GM12878 (cell line): ENCODE measurements at regions not wholly inside any gene's neighbourhood (a gene's known extent, or its start where the extent isn't known, plus 50 kb on each side); places are given as distances from the start of the nearest gene placed in this dataset.

ENCODE experiments used
- ATAC-seq: fragments of 200-7000 bp; cut with Tn5 transposase; 3 replicates; pipeline ENCODE4 v1.9.1; 2020; ENCODE audit warnings: mild to moderate bottlenecking, moderate library complexity
- BruUV-seq: library from RNA; stranded (reverse); fragments of 400-500 nt; replicated peaks from 2 replicates; lab custom pipeline; 2021; lab: Mats Ljungman, UMichigan
- CTCF ChIA-PET: fragments of 300-600 bp; sonication (Branson Sonifier 250); formaldehyde crosslinking; extraction: SDS; loops from one replicate; lab custom pipeline; 2021; ENCODE audit warnings: inconsistent platforms; lab: Yijun Ruan, JAX
- POLR2A ChIA-PET: fragments of 350-600 bp; formaldehyde crosslinking; extraction: SDS; loops from one replicate; lab custom pipeline; 2021; ENCODE audit warnings: inconsistent platforms; lab: Charles Lee
- RAD21 ChIA-PET: fragments of 300-600 bp; sonication (Branson Sonifier 250); formaldehyde crosslinking; loops from one replicate; lab custom pipeline; 2023; ENCODE audit warnings: antibody characterized with exemption; ENCODE audit not compliant: unreplicated experiment; lab: Charles Lee
- SMC1A ChIA-PET: fragments of 300-600 bp; sonication (Branson Sonifier 250); formaldehyde crosslinking; loops from one replicate; lab custom pipeline; 2023; ENCODE audit not compliant: unreplicated experiment, uncharacterized antibody; lab: Charles Lee
- DNase-seq: peaks from one replicate; pipeline ENCODE4 v3.0.0-alpha.2; 2011; ENCODE audit warnings: low read depth, low spot score
- FAIRE-seq: peaks from 3 replicates; lab custom pipeline; 2011; peaks lifted over from hg19 to GRCh38; lab: Jason Lieb, UNC
- H2AFZ ChIP-seq: 2 replicates; pipeline ENCODE4 v1.6.0; 2011; ENCODE audit warnings: low read depth, low read length, control low read depth; ENCODE audit not compliant: control insufficient read depth
- H3K27ac ChIP-seq: 2 replicates; pipeline ENCODE4 v1.5.1; 2011; ENCODE audit warnings: control low read depth; ENCODE audit not compliant: control insufficient read depth, insufficient read depth
- H3K27me3 ChIP-seq, 2 experiments: replicated peaks in 1 of 2; 2 replicates each; pipeline versions ENCODE4 v1.6.0 to v1.6.1; 2011; ENCODE audit warnings: low read length in 1 of 2; ENCODE audit not compliant: control insufficient read depth in 2 of 2, insufficient read depth in 2 of 2
- H3K36me3 ChIP-seq, 2 experiments: 2 replicates each; pipeline ENCODE4 v1.5.1; 2011; ENCODE audit warnings: low read length in 1 of 2; ENCODE audit not compliant: control insufficient read depth in 2 of 2, insufficient read depth in 2 of 2
- H3K4me1 ChIP-seq: 2 replicates; pipeline ENCODE4 v1.6.1; 2011; ENCODE audit warnings: mild to moderate bottlenecking, low read length, moderate library complexity, mixed read lengths; ENCODE audit not compliant: control insufficient read depth, insufficient read depth
- H3K4me2 ChIP-seq: 2 replicates; pipeline ENCODE4 v1.6.0; 2011; ENCODE audit warnings: control low read depth; ENCODE audit not compliant: control insufficient read depth, insufficient read depth
- H3K4me3 ChIP-seq: fragments of 200-600 bp; sonication (generic); 2 replicates; pipeline ENCODE4 v1.5.1; 2016
- H3K79me2 ChIP-seq: 2 replicates; pipeline ENCODE4 v1.6.0; 2011; ENCODE audit warnings: low read length; ENCODE audit not compliant: control insufficient read depth, insufficient read depth
- H3K9ac ChIP-seq: 2 replicates; pipeline ENCODE4 v1.8.0; 2011; ENCODE audit warnings: low read length, control low read depth, mixed read lengths; ENCODE audit not compliant: control insufficient read depth, insufficient read depth
- H3K9me3 ChIP-seq: replicated peaks from 3 replicates; pipeline ENCODE4 v1.5.1; 2011; ENCODE audit warnings: mild to moderate bottlenecking, low read length; ENCODE audit not compliant: control insufficient read depth, insufficient read depth
- H4K20me1 ChIP-seq: 2 replicates; pipeline ENCODE4 v1.6.0; 2011; ENCODE audit not compliant: control insufficient read depth, insufficient read depth
- FOXK2 ChIP-seq: fragments of 450-650 bp; IDR thresholded peaks from 2 replicates; pipeline ENCODE4 v1.6.1; 2017; ENCODE audit warnings: mild to moderate bottlenecking, moderate library complexity
- HSF1 ChIP-seq: fragments of 150-350 bp; IDR thresholded peaks from 2 replicates; pipeline ENCODE4 v1.6.1; 2014; ENCODE audit warnings: mild to moderate bottlenecking, low read depth, low read length
- KDM1A ChIP-seq: fragments of 200-600 bp; sonication (generic); IDR thresholded peaks from 2 replicates; pipeline ENCODE4 v1.6.1; 2016; ENCODE audit warnings: borderline replicate concordance
- RB1 ChIP-seq: fragments of 450-650 bp; formaldehyde crosslinking; IDR thresholded peaks from 2 replicates; pipeline ENCODE4 v1.6.1; 2017; ENCODE audit warnings: mild to moderate bottlenecking, borderline replicate concordance
- SMARCA5 ChIP-seq: fragments of 450-650 bp; IDR thresholded peaks from 2 replicates; pipeline ENCODE4 v1.6.1; 2017; ENCODE audit warnings: mild to moderate bottlenecking
- TCF12 ChIP-seq: IDR thresholded peaks from 2 replicates; pipeline ENCODE4 v1.6.1; 2011; ENCODE audit warnings: low read depth, mild to moderate bottlenecking, low read length
- WGBS: methylation state at CpG from one replicate; pipeline ENCODE4 v1.1.6; 2016; ENCODE audit warnings: low lambda C conversion rate; ENCODE audit not compliant: insufficient replicate concordance, insufficient coverage; ENCODE audit errors: missing lambda C conversion rate; 5-methylcytosine and 5-hydroxymethylcytosine counted together
- in situ Hi-C: fragments of 300-500 bp; cut with MboI; formaldehyde crosslinking; loops from 9 replicates; pipeline ENCODE4 v1.14.3; 2018; ENCODE audit warnings: mixed read lengths
- intact Hi-C: fragments of 100-400 bp; cut with micrococcal nuclease; formaldehyde crosslinking; loops from one replicate; pipeline ENCODE4 v1.14.2; 2022; ENCODE audit not compliant: unreplicated experiment
- TF ChIP-seq, protein P1 (sequence below): fragments of 450-650 bp; formaldehyde crosslinking; IDR thresholded peaks from 2 replicates; pipeline ENCODE4 v1.5.0; 2022; ENCODE audit warnings: mild to moderate bottlenecking, missing genetic modification characterization

GRCh38 chr10:120188950-120189349 is 268.1 kb upstream of the PLPP4 start:
- ChIA-PET CTCF (no interaction called here), POLR2A (no interaction called here), SMC1A (no interaction called here), RAD21 (interaction anchor here (0.7 kb wide), 1 partner anchor 148 kb away, joined by 3 read pairs; no protein-coding TSS in a partner anchor)
- in situ Hi-C loops, result no loop called here
- DNase-seq, result no peak
- H2AFZ ChIP-seq, result no peak overlapping the region
- no peaks in the 10 kb centered on the region for H3K36me3 ChIP-seq
- no peaks in the 10 kb centered on the region for H3K79me2 ChIP-seq
- no peaks in the 10 kb centered on the region for H4K20me1 ChIP-seq
- WGBS, result no CpG with 5 or more reads among the region's 2 CpGs
- H3K9me3 ChIP-seq, result no peaks in the 10 kb centered on the region
- no peaks in the 10 kb centered on the region for H3K4me1 ChIP-seq
- no TSS peak for BruUV-seq
- H3K27me3 ChIP-seq, result no peaks in the 10 kb centered on the region
- ATAC-seq, result no peak
- no peak overlapping the region for H3K4me2 ChIP-seq
- no peak overlapping the region for H3K9ac ChIP-seq
- no peak overlapping the region for H3K27ac ChIP-seq
- TF ChIP-seq TCF12 (no peak), HSF1 (no peak), RB1 (no peak)
- no peak for FAIRE-seq
- intact Hi-C loops, result no loop called here
- H3K4me3 ChIP-seq, result no peak overlapping the region

- in situ Hi-C loops, result no loop called here
- SMC1A ChIA-PET, result interaction anchor here (1.6 kb wide), 1 partner anchor 12 kb away, joined by 3 read pairs; no protein-coding TSS in a partner anchor
- no peak for TF ChIP-seq FOXK2
- no peak for TF ChIP-seq SMARCA5
- TF ChIP-seq KDM1A, result no peak
- TF ChIP-seq, protein P1, sequence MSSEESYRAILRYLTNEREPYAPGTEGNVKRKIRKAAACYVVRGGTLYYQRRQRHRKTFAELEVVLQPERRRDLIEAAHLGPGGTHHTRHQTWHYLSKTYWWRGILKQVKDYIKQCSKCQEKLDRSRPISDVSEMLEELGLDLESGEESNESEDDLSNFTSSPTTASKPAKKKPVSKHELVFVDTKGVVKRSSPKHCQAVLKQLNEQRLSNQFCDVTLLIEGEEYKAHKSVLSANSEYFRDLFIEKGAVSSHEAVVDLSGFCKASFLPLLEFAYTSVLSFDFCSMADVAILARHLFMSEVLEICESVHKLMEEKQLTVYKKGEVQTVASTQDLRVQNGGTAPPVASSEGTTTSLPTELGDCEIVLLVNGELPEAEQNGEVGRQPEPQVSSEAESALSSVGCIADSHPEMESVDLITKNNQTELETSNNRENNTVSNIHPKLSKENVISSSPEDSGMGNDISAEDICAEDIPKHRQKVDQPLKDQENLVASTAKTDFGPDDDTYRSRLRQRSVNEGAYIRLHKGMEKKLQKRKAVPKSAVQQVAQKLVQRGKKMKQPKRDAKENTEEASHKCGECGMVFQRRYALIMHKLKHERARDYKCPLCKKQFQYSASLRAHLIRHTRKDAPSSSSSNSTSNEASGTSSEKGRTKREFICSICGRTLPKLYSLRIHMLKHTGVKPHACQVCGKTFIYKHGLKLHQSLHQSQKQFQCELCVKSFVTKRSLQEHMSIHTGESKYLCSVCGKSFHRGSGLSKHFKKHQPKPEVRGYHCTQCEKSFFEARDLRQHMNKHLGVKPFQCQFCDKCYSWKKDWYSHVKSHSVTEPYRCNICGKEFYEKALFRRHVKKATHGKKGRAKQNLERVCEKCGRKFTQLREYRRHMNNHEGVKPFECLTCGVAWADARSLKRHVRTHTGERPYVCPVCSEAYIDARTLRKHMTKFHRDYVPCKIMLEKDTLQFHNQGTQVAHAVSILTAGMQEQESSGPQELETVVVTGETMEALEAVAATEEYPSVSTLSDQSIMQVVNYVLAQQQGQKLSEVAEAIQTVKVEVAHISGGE (CRISPR knock-in tag), result no peak
Measured at GRCh38 chr10:120195984-120196712, 260.9 kb upstream of the PLPP4 start.

More at GRCh38 chr10:120195984-120196712, 260.9 kb upstream of the PLPP4 start:
- BruUV-seq, result no TSS peak
- Histone ChIP-seq H3K9me3 (no peaks in the 10 kb centered on the region), H3K4me1 (no peaks in the 10 kb centered on the region), H3K9ac (no peak overlapping the region), H3K4me3 (no peak overlapping the region), H3K79me2 (no peaks in the 10 kb centered on the region), H3K27ac (no peak overlapping the region), H3K27me3 (no peaks in the 10 kb centered on the region), H3K4me2 (no peak overlapping the region), H4K20me1 (no peaks in the 10 kb centered on the region), H3K36me3 (no peaks in the 10 kb centered on the region), H2AFZ (no peak overlapping the region)
- 0% methylated on average over 2 of the region's 2 CpGs for WGBS
- ATAC-seq (no peak), FAIRE-seq (no peak), DNase-seq (no peak)
- RAD21 ChIA-PET, result no interaction called here
- intact Hi-C loops, result no loop called here
- POLR2A ChIA-PET, result interaction anchor here (1.2 kb wide), 1 partner anchor 22 kb away, joined by 3 read pairs; no protein-coding TSS in a partner anchor
- CTCF ChIA-PET, result no interaction called here
